ENCODE measurements at regions not wholly inside any gene's neighbourhood (a gene's known extent, or its start where the extent isn't known, plus 50 kb on each side); places are given as distances from the start of the nearest gene placed in this dataset.

GRCh38 chr4:23213198-23213597 is 520.5 kb downstream of the GBA3 start:
- Histone ChIP-seq H3K9ac (no peak overlapping the region), H3K9me3 (ENCODE audit: control insufficient read depth, low read length) (no peaks in the 10 kb centered on the region), H3K4me1 (no peaks in the 10 kb centered on the region), H3K27me3 (ENCODE audit: control insufficient read depth, insufficient read depth, low read length) (no peaks in the 10 kb centered on the region), H3K79me2 (no peaks in the 10 kb centered on the region), H2AFZ (no peak overlapping the region), H3K4me2 (ENCODE audit: low read length) (no peak overlapping the region), H3K36me3 (ENCODE audit: control insufficient read depth, insufficient read depth, low read length) (no peaks in the 10 kb centered on the region), H3K4me3 (ENCODE audit: low read depth, low read length) (no peak overlapping the region), H3K27ac (no peak overlapping the region)
- TF ChIP-seq CTCF (IDR thresholded peaks at IDR 0.05): no peak

GRCh38 chr4:23212558-23212957 is 519.8 kb downstream of the GBA3 start:
- Histone ChIP-seq H2AFZ (no peak overlapping the region), H3K79me2 (no peaks in the 10 kb centered on the region), H3K36me3 (ENCODE audit: control insufficient read depth, insufficient read depth, low read length) (no peaks in the 10 kb centered on the region), H3K4me1 (no peaks in the 10 kb centered on the region), H3K9me3 (ENCODE audit: control insufficient read depth, low read length) (no peaks in the 10 kb centered on the region), H3K4me2 (ENCODE audit: low read length) (no peak overlapping the region), H3K27ac (no peak overlapping the region), H3K27me3 (ENCODE audit: control insufficient read depth, insufficient read depth, low read length) (no peaks in the 10 kb centered on the region), H3K4me3 (ENCODE audit: low read depth, low read length) (no peak overlapping the region), H3K9ac (no peak overlapping the region)
- no peak for TF ChIP-seq CTCF (IDR thresholded peaks at IDR 0.05)

GRCh38 chr4:23207059-23207458 is 514.3 kb downstream of the GBA3 start:
- H3K9me3 ChIP-seq (ENCODE audit: control insufficient read depth, low read length): no peaks in the 10 kb centered on the region
- no peaks in the 10 kb centered on the region for H3K27me3 ChIP-seq (ENCODE audit: control insufficient read depth, insufficient read depth, low read length)
- no peaks in the 10 kb centered on the region for H3K79me2 ChIP-seq
- H3K27ac ChIP-seq: no peak overlapping the region
- TF ChIP-seq CTCF (IDR thresholded peaks at IDR 0.05): no peak
- no peaks in the 10 kb centered on the region for H3K4me1 ChIP-seq
- no peak overlapping the region for H2AFZ ChIP-seq
- H3K9ac ChIP-seq: no peak overlapping the region
- H3K36me3 ChIP-seq (ENCODE audit: control insufficient read depth, insufficient read depth, low read length): no peaks in the 10 kb centered on the region
- no peak overlapping the region for H3K4me3 ChIP-seq (ENCODE audit: low read depth, low read length)
- no peak overlapping the region for H3K4me2 ChIP-seq (ENCODE audit: low read length)

- no peaks in the 10 kb centered on the region for H3K4me1 ChIP-seq
- H2AFZ ChIP-seq: no peak overlapping the region
- H3K27ac ChIP-seq: no peak overlapping the region
- H3K9me3 ChIP-seq (ENCODE audit: control insufficient read depth, low read length): no peaks in the 10 kb centered on the region
- no peak overlapping the region for H3K4me3 ChIP-seq (ENCODE audit: low read depth, low read length)
- no peak overlapping the region for H3K9ac ChIP-seq
- no peaks in the 10 kb centered on the region for H3K27me3 ChIP-seq (ENCODE audit: control insufficient read depth, insufficient read depth, low read length)
- no peaks in the 10 kb centered on the region for H3K36me3 ChIP-seq (ENCODE audit: control insufficient read depth, insufficient read depth, low read length)
- no peak for TF ChIP-seq CTCF (IDR thresholded peaks at IDR 0.05)
- no peaks in the 10 kb centered on the region for H3K79me2 ChIP-seq
- H3K4me2 ChIP-seq (ENCODE audit: low read length): no peak overlapping the region
Observed at GRCh38 chr4:23202712-23203247, 510.0 kb downstream of the GBA3 start.

GRCh38 chr4:23194751-23195150 is 502.0 kb downstream of the GBA3 start:
- H3K9ac ChIP-seq: no peak overlapping the region
- no peak overlapping the region for H2AFZ ChIP-seq
- H3K79me2 ChIP-seq: no peaks in the 10 kb centered on the region

More at GRCh38 chr4:23194751-23195150, 502.0 kb downstream of the GBA3 start:
- Histone ChIP-seq H3K27ac (no peak overlapping the region), H3K4me2 (ENCODE audit: low read length) (no peak overlapping the region), H3K4me3 (ENCODE audit: low read depth, low read length) (no peak overlapping the region), H3K4me1 (no peaks in the 10 kb centered on the region), H3K27me3 (ENCODE audit: control insufficient read depth, insufficient read depth, low read length) (no peaks in the 10 kb centered on the region), H3K36me3 (ENCODE audit: control insufficient read depth, insufficient read depth, low read length) (no peaks in the 10 kb centered on the region), H3K9me3 (ENCODE audit: control insufficient read depth, low read length) (no peaks in the 10 kb centered on the region)
- TF ChIP-seq CTCF (IDR thresholded peaks at IDR 0.05): no peak
